GM12892 (cell line): ENCODE measurements at regions not wholly inside any gene's neighbourhood (a gene's known extent, or its start where the extent isn't known, plus 50 kb on each side); places are given as distances from the start of the nearest gene placed in this dataset.

Experiments used
- DNase-seq: peaks from one replicate; pipeline ENCODE4 v3.0.0; 2011; ENCODE audit not compliant: insufficient read length
- FAIRE-seq: peaks from 2 replicates; lab custom pipeline; 2011; peaks lifted over from hg19 to GRCh38; lab: Jason Lieb, UNC
- POLR2A ChIP-seq: IDR thresholded peaks from 2 replicates; pipeline ENCODE4 v1.6.1; 2011; ENCODE audit warnings: low read depth, low read length, control low read depth
- POLR2AphosphoS5 ChIP-seq: IDR thresholded peaks from 2 replicates; pipeline ENCODE4 v1.6.1; 2011; ENCODE audit warnings: low read depth, low read length, control low read depth
- TAF1 ChIP-seq: IDR thresholded peaks from 2 replicates; pipeline ENCODE4 v1.6.1; 2011; ENCODE audit warnings: low read depth, mild to moderate bottlenecking, control low read depth, low read length, borderline replicate concordance

- TF ChIP-seq POLR2A (no peak), TAF1 (no peak), POLR2AphosphoS5 (no peak)
- no peak for DNase-seq
- no peak for FAIRE-seq
Measured at GRCh38 chr17:65457183-65457582, 104.3 kb downstream of the AXIN2 start.

- TF ChIP-seq TAF1 (no peak), POLR2A (no peak), POLR2AphosphoS5 (no peak)
- DNase-seq (no peak), FAIRE-seq (no peak)
Measured at GRCh38 chr17:65456368-65457151, 104.9 kb downstream of the AXIN2 start.

GRCh38 chr17:65455972-65456343, 105.5 kb downstream of the AXIN2 start:
- TF ChIP-seq POLR2AphosphoS5, result no peak
- TF ChIP-seq TAF1, result no peak
- TF ChIP-seq POLR2A, result no peak
- DNase-seq (no peak), FAIRE-seq (no peak)

GRCh38 chr17:65455154-65455971, 106.1 kb downstream of the AXIN2 start:
- FAIRE-seq (no peak), DNase-seq (no peak)
- no peak for TF ChIP-seq POLR2A
- no peak for TF ChIP-seq TAF1
- TF ChIP-seq POLR2AphosphoS5, result no peak

GRCh38 chr17:65453204-65453931, 108.1 kb downstream of the AXIN2 start:
- TF ChIP-seq TAF1 (no peak), POLR2A (no peak), POLR2AphosphoS5 (no peak)
- FAIRE-seq (no peak), DNase-seq (no peak)

- FAIRE-seq (no peak), DNase-seq (no peak)
- no peak for TF ChIP-seq POLR2AphosphoS5
- no peak for TF ChIP-seq TAF1
- TF ChIP-seq POLR2A, result no peak
Measured at GRCh38 chr17:65449495-65449894, 112.0 kb downstream of the AXIN2 start.

- no peak for DNase-seq
- FAIRE-seq, result no peak
- no peak for TF ChIP-seq POLR2AphosphoS5
- no peak for TF ChIP-seq POLR2A
- no peak for TF ChIP-seq TAF1
Measured at GRCh38 chr17:65447823-65448222, 113.6 kb downstream of the AXIN2 start.

- DNase-seq (no peak), FAIRE-seq (no peak)
- TF ChIP-seq POLR2AphosphoS5 (no peak), POLR2A (no peak), TAF1 (no peak)
Measured at GRCh38 chr17:65446838-65447526, 114.5 kb downstream of the AXIN2 start.

GRCh38 chr17:65446043-65446442, 115.4 kb downstream of the AXIN2 start:
- no peak for FAIRE-seq

GRCh38 chr17:65444049-65444448, 117.4 kb downstream of the AXIN2 start:
- TF ChIP-seq POLR2AphosphoS5 (no peak), POLR2A (no peak), TAF1 (no peak)
- FAIRE-seq (no peak), DNase-seq (no peak)

More at GRCh38 chr17:65446043-65446442, 115.4 kb downstream of the AXIN2 start:
- DNase-seq, result no peak
- no peak for TF ChIP-seq TAF1
- TF ChIP-seq POLR2A, result no peak

- TF ChIP-seq TAF1 (no peak), POLR2A (no peak), POLR2AphosphoS5 (no peak)
- FAIRE-seq (no peak), DNase-seq (no peak)
Measured at GRCh38 chr17:65442691-65443090, 118.8 kb downstream of the AXIN2 start.
